Type B pancreatic cell (in vitro differentiated cells): ENCODE measurements at regions not wholly inside any gene's neighbourhood (a gene's known extent, or its start where the extent isn't known, plus 50 kb on each side); places are given as distances from the start of the nearest gene placed in this dataset.

Experiments used
- DNase-seq: peaks from one replicate; pipeline ENCODE4 v3.0.0; 2021; ENCODE audit warnings: mixed read lengths; ENCODE audit not compliant: unreplicated experiment; ENCODE audit errors: extremely low spot score
- H3K27ac Mint-ChIP-seq: 2 replicates; pipeline ENCODE4 v1.8.0; 2021; ENCODE audit warnings: mild to moderate bottlenecking, mixed read lengths
- H3K27me3 Mint-ChIP-seq: 2 replicates; pipeline ENCODE4 v1.8.0; 2021; ENCODE audit warnings: mixed read lengths
- H3K36me3 Mint-ChIP-seq: 2 replicates; pipeline ENCODE4 v1.8.0; 2021; ENCODE audit warnings: mixed read lengths
- H3K4me1 Mint-ChIP-seq: one replicate; pipeline ENCODE4 v1.8.0; 2021; ENCODE audit warnings: mixed read lengths; ENCODE audit not compliant: unreplicated experiment
- H3K4me3 Mint-ChIP-seq: 2 replicates; pipeline ENCODE4 v1.8.0; 2021; ENCODE audit warnings: mild to moderate bottlenecking, mixed read lengths
- H3K9me3 Mint-ChIP-seq: 2 replicates; pipeline ENCODE4 v1.8.0; 2021; ENCODE audit warnings: mixed read lengths
- TF ChIP-seq, protein P1 (sequence below): fragments of 200-600 bp; sonication (generic); conservative IDR thresholded peaks from 2 replicates; pipeline ENCODE4 v1.5.0; 2021; ENCODE audit warnings: antibody characterized with exemption, mild to moderate bottlenecking

DNA sequence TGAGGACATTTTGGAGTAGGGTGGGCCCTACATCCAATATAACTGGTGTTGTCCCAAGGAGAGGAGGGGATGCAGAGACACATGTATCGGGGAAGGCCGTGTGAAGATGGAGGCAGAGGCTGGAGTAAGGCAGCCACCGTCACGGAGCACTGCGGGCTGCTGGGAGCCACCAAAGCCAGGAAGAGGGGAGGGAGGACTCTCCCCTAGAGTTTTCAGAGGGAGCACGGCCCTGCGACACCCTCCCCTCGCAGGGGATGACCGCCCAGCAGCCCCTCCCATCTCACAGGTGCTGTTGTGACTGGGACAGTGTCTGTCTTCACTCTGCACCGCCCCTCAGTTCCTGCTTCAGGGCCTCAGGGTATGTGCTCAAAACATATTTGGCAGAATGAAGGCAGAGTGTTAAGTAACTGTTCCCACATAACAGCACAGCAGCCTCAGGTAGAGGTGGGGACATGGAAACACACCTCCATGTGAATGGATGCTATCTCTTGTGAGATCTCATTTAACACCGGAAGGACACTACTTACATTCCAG lies 82.2 kb downstream of the RBFOX3 start:
- TF ChIP-seq, protein P1, sequence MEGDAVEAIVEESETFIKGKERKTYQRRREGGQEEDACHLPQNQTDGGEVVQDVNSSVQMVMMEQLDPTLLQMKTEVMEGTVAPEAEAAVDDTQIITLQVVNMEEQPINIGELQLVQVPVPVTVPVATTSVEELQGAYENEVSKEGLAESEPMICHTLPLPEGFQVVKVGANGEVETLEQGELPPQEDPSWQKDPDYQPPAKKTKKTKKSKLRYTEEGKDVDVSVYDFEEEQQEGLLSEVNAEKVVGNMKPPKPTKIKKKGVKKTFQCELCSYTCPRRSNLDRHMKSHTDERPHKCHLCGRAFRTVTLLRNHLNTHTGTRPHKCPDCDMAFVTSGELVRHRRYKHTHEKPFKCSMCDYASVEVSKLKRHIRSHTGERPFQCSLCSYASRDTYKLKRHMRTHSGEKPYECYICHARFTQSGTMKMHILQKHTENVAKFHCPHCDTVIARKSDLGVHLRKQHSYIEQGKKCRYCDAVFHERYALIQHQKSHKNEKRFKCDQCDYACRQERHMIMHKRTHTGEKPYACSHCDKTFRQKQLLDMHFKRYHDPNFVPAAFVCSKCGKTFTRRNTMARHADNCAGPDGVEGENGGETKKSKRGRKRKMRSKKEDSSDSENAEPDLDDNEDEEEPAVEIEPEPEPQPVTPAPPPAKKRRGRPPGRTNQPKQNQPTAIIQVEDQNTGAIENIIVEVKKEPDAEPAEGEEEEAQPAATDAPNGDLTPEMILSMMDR, result no peak
- Mint-ChIP-seq H3K9me3 (no peaks in the 10 kb centered on the region), H3K4me1 (peaks cover 15% of the 10 kb centered on the region), H3K27ac (no peak overlapping the region), H3K4me3 (no peak overlapping the region), H3K36me3 (no peaks in the 10 kb centered on the region), H3K27me3 (peaks cover 47% of the 10 kb centered on the region)
- DNase-seq, result no peak

DNA sequence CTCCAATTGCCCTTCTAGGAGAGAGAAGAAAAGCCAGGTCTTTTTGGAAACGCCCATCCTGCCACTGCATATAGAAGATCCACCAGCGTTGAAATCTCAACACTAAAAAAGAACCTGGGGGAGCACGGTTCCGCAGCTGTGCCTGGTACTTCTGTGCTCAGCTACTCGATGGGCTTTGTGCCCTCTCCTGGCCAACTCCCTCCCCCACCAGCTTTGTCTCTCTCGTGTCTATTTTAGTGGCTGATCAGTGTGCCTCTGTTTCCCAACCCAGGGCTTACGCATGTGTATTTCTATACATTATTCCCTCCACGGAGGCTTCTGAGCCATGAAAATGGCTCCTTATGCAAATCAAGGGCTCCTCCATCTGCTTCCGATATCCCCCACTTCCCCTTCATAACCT lies 83.5 kb downstream of the RBFOX3 start:
- Mint-ChIP-seq H3K4me1 (peaks cover 15% of the 10 kb centered on the region), H3K27me3 (peaks cover 57% of the 10 kb centered on the region), H3K4me3 (no peak overlapping the region), H3K9me3 (no peaks in the 10 kb centered on the region), H3K27ac (no peak overlapping the region), H3K36me3 (no peaks in the 10 kb centered on the region)
- TF ChIP-seq, protein P1, result no peak
- no peak for DNase-seq

DNA sequence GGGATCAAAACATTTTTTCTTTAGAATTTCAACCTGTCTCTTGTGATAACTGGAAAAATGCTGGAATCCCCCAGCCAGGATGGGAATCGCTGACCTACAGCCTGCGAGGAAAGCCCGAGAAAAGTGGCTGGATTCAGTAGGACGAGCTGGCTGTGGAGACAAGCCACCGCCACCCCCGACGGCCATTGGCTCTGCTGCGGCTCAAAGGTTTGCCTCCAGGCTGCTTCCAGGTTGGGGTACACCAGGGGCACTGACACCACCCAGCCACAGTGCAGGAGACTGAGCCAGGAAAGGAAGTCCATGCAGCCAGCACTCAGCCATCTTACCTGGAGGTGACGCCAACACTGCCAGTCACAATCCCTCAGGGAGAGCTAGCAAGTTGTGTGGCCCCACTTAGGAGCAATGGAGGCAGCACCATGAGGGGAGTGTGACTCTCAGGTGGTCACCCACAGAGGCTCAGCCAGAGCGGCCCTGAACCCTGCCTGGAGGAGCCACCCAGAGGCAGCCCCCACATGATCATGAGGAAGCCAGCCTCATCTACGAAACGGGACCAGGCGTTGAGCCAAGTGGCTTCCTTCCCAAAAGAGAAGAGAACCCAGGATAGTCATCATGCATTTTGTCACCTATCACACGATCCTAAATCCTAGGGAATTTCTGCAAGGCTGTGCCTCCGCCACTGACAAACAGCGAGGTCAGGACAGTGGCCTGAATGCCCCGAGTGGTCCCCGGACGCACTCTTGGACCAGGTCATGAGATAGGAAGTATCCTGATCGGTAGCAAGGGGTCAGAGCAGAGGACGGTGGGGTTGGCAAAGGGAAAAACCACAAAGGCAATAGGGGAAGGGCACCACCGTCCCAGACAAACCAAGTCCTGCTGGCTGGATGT lies 84.8 kb downstream of the RBFOX3 start:
- Mint-ChIP-seq H3K36me3 (no peaks in the 10 kb centered on the region), H3K27ac (no peak overlapping the region)
- no peak for DNase-seq

DNA sequence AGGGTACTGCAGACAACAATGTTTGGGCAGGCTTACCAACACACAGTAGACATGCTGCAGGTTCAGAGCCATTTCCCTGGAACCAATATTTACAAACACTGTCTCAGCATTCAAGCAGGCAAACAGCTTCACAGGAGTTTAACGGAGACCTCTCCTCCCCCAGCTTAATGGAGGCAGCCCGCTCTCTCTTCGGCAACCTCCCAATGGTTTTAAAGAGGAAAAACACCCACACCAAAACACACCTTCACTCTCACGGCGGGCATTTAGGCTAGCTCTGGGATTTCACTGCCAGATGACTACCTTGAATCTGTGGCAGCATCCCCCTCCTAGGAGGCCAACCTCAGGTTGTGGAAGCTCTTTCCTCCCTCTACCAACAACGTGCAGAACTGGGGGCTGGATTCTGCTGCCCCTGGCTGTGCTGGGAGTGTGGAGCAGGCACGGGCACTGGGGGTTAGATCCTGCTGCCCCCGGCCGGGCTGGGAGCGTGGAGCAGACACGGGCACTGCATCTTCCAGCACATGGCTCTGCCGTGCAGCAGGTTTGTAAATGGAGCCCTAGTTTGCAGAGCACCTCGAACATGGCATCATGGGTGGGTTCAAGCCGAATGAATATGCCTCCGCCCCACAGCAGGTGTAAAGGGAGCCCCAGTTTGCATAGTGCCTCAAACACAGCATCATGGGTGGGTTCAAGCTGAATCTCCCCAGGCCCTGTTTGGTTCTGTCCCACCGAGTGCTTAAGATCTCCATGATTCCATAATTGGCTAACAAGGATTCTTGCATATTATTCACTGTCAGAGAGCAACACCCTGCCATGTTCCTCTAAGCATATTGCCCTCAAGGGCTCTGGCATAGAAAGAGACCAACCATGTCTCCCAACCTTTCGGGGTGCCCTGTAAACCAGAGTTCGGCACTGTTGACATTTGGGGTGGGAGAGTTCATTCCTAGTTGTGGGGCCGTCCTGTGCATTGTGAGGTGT lies 86.4 kb downstream of the RBFOX3 start:
- TF ChIP-seq, protein P1, result no peak
- Mint-ChIP-seq H3K27me3 (peaks cover 50% of the 10 kb centered on the region), H3K36me3 (no peaks in the 10 kb centered on the region)

More for the DNA sequence above, 84.8 kb downstream of the RBFOX3 start:
- Mint-ChIP-seq H3K4me3 (no peak overlapping the region), H3K27me3 (peaks cover 53% of the 10 kb centered on the region), H3K4me1 (peaks cover 8% of the 10 kb centered on the region), H3K9me3 (no peaks in the 10 kb centered on the region)
- TF ChIP-seq, protein P1, result no peak

DNA sequence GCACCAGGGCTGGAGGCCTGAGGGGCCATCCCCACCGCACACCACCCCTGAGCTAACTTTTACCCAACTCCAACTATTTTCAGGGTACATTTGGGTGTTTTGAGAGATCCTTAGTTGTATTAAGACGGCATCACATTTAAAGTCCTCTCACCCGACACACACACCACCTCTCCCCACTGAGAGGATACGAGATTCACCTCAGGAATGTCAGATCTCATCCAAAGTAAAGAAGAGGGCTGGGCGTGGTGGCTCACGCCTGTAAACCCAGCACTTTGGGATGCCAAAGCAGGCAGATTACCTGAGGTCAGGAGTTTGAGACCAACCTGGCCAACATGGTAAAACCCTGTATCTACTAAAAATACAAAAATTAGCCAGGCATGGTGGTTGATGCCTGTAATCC lies 88.4 kb downstream of the RBFOX3 start:
- no peak for DNase-seq
- TF ChIP-seq, protein P1, result no peak
- peaks cover 14% of the 10 kb centered on the region for H3K4me1 Mint-ChIP-seq

More for the DNA sequence above, 86.4 kb downstream of the RBFOX3 start:
- Mint-ChIP-seq H3K4me3 (no peak overlapping the region), H3K9me3 (no peaks in the 10 kb centered on the region), H3K27ac (no peak overlapping the region), H3K4me1 (peaks cover 8% of the 10 kb centered on the region)
- no peak for DNase-seq

More for the DNA sequence above, 88.4 kb downstream of the RBFOX3 start:
- no peak overlapping the region for H3K4me3 Mint-ChIP-seq
- H3K36me3 Mint-ChIP-seq, result no peaks in the 10 kb centered on the region
- H3K27me3 Mint-ChIP-seq, result peaks cover 53% of the 10 kb centered on the region
- H3K9me3 Mint-ChIP-seq, result no peaks in the 10 kb centered on the region
- H3K27ac Mint-ChIP-seq, result no peak overlapping the region
